Neural progenitor cell (in vitro differentiated cells): ENCODE measurements at regions not wholly inside any gene's neighbourhood (a gene's known extent, or its start where the extent isn't known, plus 50 kb on each side); places are given as distances from the start of the nearest gene placed in this dataset.

Experiments used
- CTCF ChIP-seq: fragments of 200-600 bp; sonication (generic); IDR thresholded peaks from 2 replicates; pipeline ENCODE4 v1.5.1; 2017; ENCODE audit warnings: antibody characterized with exemption, mild to moderate bottlenecking
- EZH2 ChIP-seq: fragments of 200-600 bp; sonication (generic); IDR thresholded peaks from 2 replicates; pipeline ENCODE4 v1.6.1; 2017; ENCODE audit warnings: antibody characterized with exemption, mild to moderate bottlenecking, moderate library complexity
- EZH2phosphoT487 ChIP-seq: fragments of 200-600 bp; sonication (generic); IDR thresholded peaks from 2 replicates; pipeline ENCODE4 v1.6.1; 2017; ENCODE audit warnings: antibody characterized with exemption

GRCh38 chr1:67948151-67949080 is 102.0 kb downstream of the DIRAS3 start:
- TF ChIP-seq CTCF (no peak), EZH2phosphoT487 (no peak), EZH2 (no peak)
